HL-60 (cell line): ENCODE measurements at regions not wholly inside any gene's neighbourhood (a gene's known extent, or its start where the extent isn't known, plus 50 kb on each side); places are given as distances from the start of the nearest gene placed in this dataset.

Experiments
- CTCF ChIP-seq: IDR thresholded peaks from one replicate; pipeline ENCODE4 v1.5.1; 2011; ENCODE audit warnings: low read length, control low read depth, inconsistent platforms; ENCODE audit not compliant: insufficient read depth
- GABPA ChIP-seq: IDR thresholded peaks from 2 replicates; pipeline ENCODE4 v1.6.1; 2012; ENCODE audit warnings: low read depth
- POLR2AphosphoS5 ChIP-seq: IDR thresholded peaks from 2 replicates; pipeline ENCODE4 v1.6.1; 2012; ENCODE audit warnings: low read depth
- REST ChIP-seq: IDR thresholded peaks from 2 replicates; pipeline ENCODE4 v1.6.1; 2012; ENCODE audit warnings: low read depth; ENCODE audit not compliant: insufficient replicate concordance

GRCh38 chr9:1875921-1876448 is 139.2 kb upstream of the SMARCA2 start:
- TF ChIP-seq GABPA = no peak
- no peak for TF ChIP-seq CTCF
- no peak for TF ChIP-seq POLR2AphosphoS5
- no peak for TF ChIP-seq REST
